ENCODE measurements at regions not wholly inside any gene's neighbourhood (a gene's known extent, or its start where the extent isn't known, plus 50 kb on each side); places are given as distances from the start of the nearest gene placed in this dataset.

GRCh38 chr6:67000121-67000520 is 1293.1 kb upstream of the EYS start:
- TF ChIP-seq LEF1 (IDR thresholded peaks at IDR 0.05; ENCODE audit: borderline replicate concordance) (no peak), BHLHE40 (IDR thresholded peaks at IDR 0.05; ENCODE audit: borderline replicate concordance) (no peak), SP1 (IDR thresholded peaks at IDR 0.05) (no peak), CTBP1 (IDR thresholded peaks at IDR 0.05; ENCODE audit: borderline replicate concordance) (no peak), HDGF (IDR thresholded peaks at IDR 0.05; ENCODE audit: borderline replicate concordance) (no peak), FOXK2 (IDR thresholded peaks at IDR 0.05) (no peak), SUZ12 (IDR thresholded peaks at IDR 0.05) (no peak), TARDBP (IDR thresholded peaks at IDR 0.05) (no peak), ZNF384 (IDR thresholded peaks at IDR 0.05) (no peak), FOXM1 (IDR thresholded peaks at IDR 0.05; ENCODE audit: borderline replicate concordance) (no peak), PKNOX1 (IDR thresholded peaks at IDR 0.05) (no peak), ELF4 (IDR thresholded peaks at IDR 0.05) (no peak), ARNT (IDR thresholded peaks at IDR 0.05) (no peak)
